Activated B cell treated with CpG ODN at 0.5 μM for 24 hours (primary cell): ENCODE measurements at regions not wholly inside any gene's neighbourhood (a gene's known extent, or its start where the extent isn't known, plus 50 kb on each side); places are given as distances from the start of the nearest gene placed in this dataset.

ENCODE experiments used
- ATAC-seq: fragments of 200-7000 bp; cut with Tn5 transposase; one replicate; pipeline ENCODE4 v1.10.0; 2021; ENCODE audit warnings: low read depth, mild to moderate bottlenecking, moderate library complexity
- CTCF ChIA-PET: fragments of 350-600 bp; sonication (Branson Sonifier 250); formaldehyde crosslinking; loops from one replicate; lab custom pipeline; 2021; ENCODE audit warnings: antibody characterized with exemption; lab: Charles Lee
- POLR2A ChIA-PET: fragments of 350-600 bp; sonication (Branson Sonifier 250); formaldehyde crosslinking; loops from one replicate; lab custom pipeline; 2021; ENCODE audit warnings: antibody characterized with exemption; lab: Charles Lee
- DNase-seq: peaks from one replicate; pipeline ENCODE4 v3.0.0; 2022
- H3K27ac Mint-ChIP-seq: one replicate; pipeline ENCODE4 v1.8.0; 2020; ENCODE audit warnings: mixed read lengths
- H3K27me3 Mint-ChIP-seq: one replicate; pipeline ENCODE4 v1.8.0; 2021; ENCODE audit warnings: mixed read lengths
- H3K36me3 Mint-ChIP-seq: one replicate; pipeline ENCODE4 v1.8.0; 2021; ENCODE audit warnings: low read depth, mixed read lengths
- H3K4me1 Mint-ChIP-seq: one replicate; pipeline ENCODE4 v1.8.0; 2021; ENCODE audit warnings: mixed read lengths
- H3K4me3 Mint-ChIP-seq: one replicate; pipeline ENCODE4 v1.8.0; 2020; ENCODE audit warnings: mild to moderate bottlenecking, mixed read lengths
- H3K9me3 Mint-ChIP-seq: one replicate; pipeline ENCODE4 v1.8.0; 2020; ENCODE audit warnings: mixed read lengths
- intact Hi-C: fragments of 100-400 bp; cut with micrococcal nuclease; formaldehyde crosslinking; loops from one replicate; pipeline ENCODE4 v1.15.1; 2024
- TF ChIP-seq, protein P1 (sequence below): fragments of 200-600 bp; IDR thresholded peaks from one replicate; pipeline ENCODE4 v1.8.0; 2022; ENCODE audit warnings: antibody characterized with exemption, mild to moderate bottlenecking

DNA sequence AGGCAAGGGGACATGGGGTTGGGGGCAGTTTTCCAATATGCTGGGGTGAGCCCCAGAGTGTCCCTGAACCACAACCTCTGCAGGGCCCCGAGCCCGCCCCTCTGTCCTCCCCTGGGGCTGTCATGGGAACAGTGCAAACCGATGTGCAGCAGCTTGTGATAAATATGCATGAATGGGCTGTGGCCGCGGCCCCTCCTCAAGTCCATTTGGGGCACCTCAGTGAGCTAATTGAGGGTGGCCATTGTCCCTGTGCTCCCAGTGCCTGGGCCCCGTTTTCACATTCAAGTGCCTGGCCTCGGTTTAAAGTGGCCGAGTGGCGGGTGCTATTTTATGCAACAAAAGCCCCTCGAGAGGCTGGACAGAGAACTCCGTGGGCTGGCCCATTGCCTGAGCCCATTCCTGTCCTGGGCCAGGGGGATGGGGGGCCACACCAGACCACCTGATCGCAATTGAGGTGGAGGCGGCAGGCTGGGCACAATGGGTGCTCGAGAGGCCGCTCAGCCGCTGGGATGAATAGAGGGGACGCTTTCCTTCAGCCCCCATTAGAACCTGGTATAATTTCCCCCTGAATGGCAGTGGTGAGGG lies 193.7 kb downstream of the FOXD2 start:
- ATAC-seq: no peak
- CTCF ChIA-PET: no interaction called here
- POLR2A ChIA-PET: no interaction called here
- DNase-seq: no peak
- H3K36me3 Mint-ChIP-seq: no peaks in the 10 kb centered on the region
- no peak overlapping the region for H3K27ac Mint-ChIP-seq
- no peak overlapping the region for H3K4me3 Mint-ChIP-seq
- TF ChIP-seq, protein P1, sequence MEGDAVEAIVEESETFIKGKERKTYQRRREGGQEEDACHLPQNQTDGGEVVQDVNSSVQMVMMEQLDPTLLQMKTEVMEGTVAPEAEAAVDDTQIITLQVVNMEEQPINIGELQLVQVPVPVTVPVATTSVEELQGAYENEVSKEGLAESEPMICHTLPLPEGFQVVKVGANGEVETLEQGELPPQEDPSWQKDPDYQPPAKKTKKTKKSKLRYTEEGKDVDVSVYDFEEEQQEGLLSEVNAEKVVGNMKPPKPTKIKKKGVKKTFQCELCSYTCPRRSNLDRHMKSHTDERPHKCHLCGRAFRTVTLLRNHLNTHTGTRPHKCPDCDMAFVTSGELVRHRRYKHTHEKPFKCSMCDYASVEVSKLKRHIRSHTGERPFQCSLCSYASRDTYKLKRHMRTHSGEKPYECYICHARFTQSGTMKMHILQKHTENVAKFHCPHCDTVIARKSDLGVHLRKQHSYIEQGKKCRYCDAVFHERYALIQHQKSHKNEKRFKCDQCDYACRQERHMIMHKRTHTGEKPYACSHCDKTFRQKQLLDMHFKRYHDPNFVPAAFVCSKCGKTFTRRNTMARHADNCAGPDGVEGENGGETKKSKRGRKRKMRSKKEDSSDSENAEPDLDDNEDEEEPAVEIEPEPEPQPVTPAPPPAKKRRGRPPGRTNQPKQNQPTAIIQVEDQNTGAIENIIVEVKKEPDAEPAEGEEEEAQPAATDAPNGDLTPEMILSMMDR: no peak
- H3K9me3 Mint-ChIP-seq: no peaks in the 10 kb centered on the region
- H3K27me3 Mint-ChIP-seq: peaks cover 2% of the 10 kb centered on the region
- intact Hi-C loops: no loop called here
- H3K4me1 Mint-ChIP-seq: no peaks in the 10 kb centered on the region

DNA sequence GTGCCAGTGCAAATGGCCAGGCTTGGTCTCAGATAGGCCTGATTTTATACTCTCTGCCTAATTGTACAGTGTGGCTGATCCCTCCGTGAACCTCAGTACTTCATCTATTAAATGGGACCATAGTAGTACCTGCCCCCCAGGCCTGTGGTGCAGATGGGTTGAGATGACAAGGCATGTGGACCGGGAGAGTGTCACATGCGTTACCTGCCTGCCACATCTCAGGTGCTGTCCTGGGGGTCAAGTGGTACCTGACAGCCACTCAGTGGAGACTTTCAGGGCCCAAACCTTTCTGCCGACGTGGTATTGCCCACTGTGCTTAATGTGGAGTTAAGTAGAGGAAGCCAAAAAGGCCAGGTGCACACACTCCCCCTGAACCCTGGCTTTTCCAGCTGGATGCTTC lies 197.3 kb downstream of the FOXD2 start:
- Mint-ChIP-seq H3K27me3 (peaks cover 3% of the 10 kb centered on the region), H3K4me3 (no peak overlapping the region), H3K27ac (no peak overlapping the region), H3K9me3 (no peaks in the 10 kb centered on the region), H3K4me1 (no peaks in the 10 kb centered on the region), H3K36me3 (no peaks in the 10 kb centered on the region)
- ChIA-PET CTCF (no interaction called here), POLR2A (no interaction called here)
- TF ChIP-seq, protein P1: no peak
- intact Hi-C loops: no loop called here
- no peak for DNase-seq
- ATAC-seq: no peak

DNA sequence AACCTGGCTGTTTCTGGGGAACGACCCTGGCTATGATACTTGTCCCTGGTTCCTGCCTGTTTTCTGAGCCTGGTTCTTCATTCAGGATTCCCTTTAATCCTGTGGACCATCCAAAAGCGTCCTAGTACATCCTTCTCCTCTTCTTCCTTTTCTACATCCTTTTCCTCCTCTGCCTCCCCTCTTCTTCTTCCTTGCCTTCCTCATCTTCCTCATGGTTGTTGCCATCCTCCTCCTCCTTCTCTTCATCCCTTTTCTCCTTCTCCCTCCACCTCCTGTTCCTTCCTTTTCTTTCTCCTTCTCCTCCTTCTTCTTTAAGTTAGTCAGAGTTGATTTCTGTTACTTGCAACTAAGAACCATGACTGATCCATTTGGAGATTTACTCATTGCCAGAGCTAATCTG lies 197.8 kb downstream of the FOXD2 start:
- H3K9me3 Mint-ChIP-seq: no peaks in the 10 kb centered on the region
- H3K27ac Mint-ChIP-seq: no peak overlapping the region
- DNase-seq (no peak), ATAC-seq (no peak)
- ChIA-PET CTCF (no interaction called here), POLR2A (no interaction called here)
- H3K36me3 Mint-ChIP-seq: no peaks in the 10 kb centered on the region
- intact Hi-C loops: no loop called here
- H3K27me3 Mint-ChIP-seq: peaks cover 3% of the 10 kb centered on the region
- no peak overlapping the region for H3K4me3 Mint-ChIP-seq
- TF ChIP-seq, protein P1: no peak
- no peaks in the 10 kb centered on the region for H3K4me1 Mint-ChIP-seq

DNA sequence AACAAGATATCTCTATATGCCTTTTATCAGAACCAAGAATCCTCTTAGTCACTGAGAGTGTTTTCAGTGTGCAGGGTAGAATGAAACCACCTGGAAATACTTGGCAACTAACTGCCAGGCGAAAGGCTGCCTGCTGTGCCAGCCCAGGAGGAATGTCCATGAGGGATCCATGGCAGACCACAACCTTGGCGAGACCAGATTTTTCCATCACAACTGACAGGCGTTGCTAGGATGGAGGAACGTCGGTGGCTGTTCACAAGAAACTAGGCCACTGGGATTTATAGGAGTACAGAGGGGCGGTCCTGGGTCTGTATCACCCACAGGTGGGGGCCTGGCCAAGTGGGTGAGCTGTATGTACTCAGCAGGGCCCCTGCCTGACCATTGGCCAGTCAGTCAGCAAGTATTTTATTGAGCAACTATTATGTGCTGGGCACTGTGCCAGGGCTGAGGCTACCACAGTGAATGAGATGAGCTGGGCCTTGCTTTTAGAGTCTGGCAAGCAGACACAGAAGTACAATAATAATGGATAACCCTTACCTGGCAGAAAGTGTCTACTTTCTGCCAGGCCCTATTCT lies 199.4 kb downstream of the FOXD2 start:
- H3K27ac Mint-ChIP-seq: no peak overlapping the region
- H3K9me3 Mint-ChIP-seq: no peaks in the 10 kb centered on the region
- intact Hi-C loops: no loop called here
- no peak overlapping the region for H3K4me3 Mint-ChIP-seq
- TF ChIP-seq, protein P1: no peak
- DNase-seq: no peak
- ATAC-seq: no peak
- no peaks in the 10 kb centered on the region for H3K4me1 Mint-ChIP-seq
- CTCF ChIA-PET: no interaction called here
- POLR2A ChIA-PET: no interaction called here
- no peaks in the 10 kb centered on the region for H3K36me3 Mint-ChIP-seq
- H3K27me3 Mint-ChIP-seq: peaks cover 6% of the 10 kb centered on the region

DNA sequence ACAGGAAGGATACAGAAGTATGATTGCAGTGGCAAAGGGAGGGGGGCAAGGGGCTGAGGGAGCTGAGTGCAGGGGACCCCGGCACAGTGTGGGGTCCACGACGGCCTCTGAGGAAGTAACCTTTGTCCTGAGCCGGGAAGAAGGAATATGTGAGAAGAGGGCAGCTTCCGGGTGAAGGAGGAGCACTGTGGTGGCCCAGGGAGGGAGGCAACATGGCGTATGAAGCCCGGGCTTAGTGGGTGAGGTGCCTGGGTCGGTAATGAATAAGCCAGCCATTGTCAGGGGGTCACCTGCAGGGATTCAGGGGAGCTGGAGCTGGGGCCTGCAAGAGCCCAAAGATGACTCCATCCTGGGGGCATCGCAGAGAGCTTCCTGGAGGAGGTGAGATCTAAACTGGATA lies 200.4 kb downstream of the FOXD2 start:
- Mint-ChIP-seq H3K9me3 (no peaks in the 10 kb centered on the region), H3K36me3 (no peaks in the 10 kb centered on the region), H3K4me3 (no peak overlapping the region), H3K27me3 (peaks cover 11% of the 10 kb centered on the region), H3K27ac (no peak overlapping the region), H3K4me1 (no peaks in the 10 kb centered on the region)
- TF ChIP-seq, protein P1: no peak
- ChIA-PET CTCF (no interaction called here), POLR2A (no interaction called here)
- intact Hi-C loops: no loop called here
- ATAC-seq: no peak
- DNase-seq: no peak
